Fibroblast of skin of back (primary cell): ENCODE measurements at regions not wholly inside any gene's neighbourhood (a gene's known extent, or its start where the extent isn't known, plus 50 kb on each side); places are given as distances from the start of the nearest gene placed in this dataset.
"Not testable (repeated sequence)": the region's sequence is repeated elsewhere in the genome, so short reads cannot be mapped to it uniquely, and the experiment has no call there.

Experiments used
- DNase-seq: peaks from one replicate; pipeline ENCODE4 v3.0.0-alpha.2; 2013

DNA sequence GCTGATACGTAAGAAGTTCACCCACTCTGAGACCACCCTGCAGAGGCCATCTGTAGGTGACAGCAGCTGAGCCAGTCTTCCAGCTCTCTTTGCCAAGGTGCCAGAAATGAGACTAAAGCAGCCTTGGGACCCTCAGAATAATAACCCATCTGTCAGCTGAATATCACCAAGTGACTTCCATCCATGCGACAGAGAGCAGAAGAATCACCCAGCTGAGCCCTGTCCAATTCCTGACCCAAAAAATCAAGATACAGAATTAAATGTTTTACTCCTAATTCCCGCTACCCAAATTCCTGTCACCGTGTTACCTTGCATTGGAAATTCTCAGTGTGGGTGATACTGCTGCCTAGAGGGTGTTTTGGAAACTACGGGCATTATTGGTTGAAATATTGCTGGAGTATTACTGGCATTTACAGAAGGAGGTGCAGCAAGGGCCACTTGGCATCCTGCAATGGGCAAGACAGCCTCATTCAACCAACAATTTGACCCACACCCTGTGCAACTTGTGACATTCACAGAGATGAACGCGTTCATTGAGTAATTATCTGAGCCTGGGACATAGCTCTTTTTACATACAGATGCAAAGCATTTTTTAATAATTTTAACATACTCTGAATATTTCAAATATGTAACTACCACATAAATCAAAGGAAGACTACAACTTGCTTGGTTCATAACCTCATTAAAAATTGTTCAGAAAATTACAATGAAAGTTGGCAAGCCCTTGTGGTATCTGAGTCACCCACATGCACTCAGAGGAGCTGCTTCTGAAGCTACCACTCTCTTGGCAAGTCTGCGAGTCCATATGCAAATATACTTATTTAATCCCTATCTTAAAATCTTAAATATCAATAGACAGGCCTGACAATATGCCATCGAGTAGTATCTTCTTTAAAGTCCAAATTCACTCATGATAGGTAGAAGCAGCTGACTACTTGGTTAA, 126.6 kb downstream of the C16orf95 start:
- DNase-seq: peak; percentile 34

GRCh38 chr16:87192452-87193073, 124.6 kb downstream of the C16orf95 start:
- peak; percentile 26 for DNase-seq

DNA sequence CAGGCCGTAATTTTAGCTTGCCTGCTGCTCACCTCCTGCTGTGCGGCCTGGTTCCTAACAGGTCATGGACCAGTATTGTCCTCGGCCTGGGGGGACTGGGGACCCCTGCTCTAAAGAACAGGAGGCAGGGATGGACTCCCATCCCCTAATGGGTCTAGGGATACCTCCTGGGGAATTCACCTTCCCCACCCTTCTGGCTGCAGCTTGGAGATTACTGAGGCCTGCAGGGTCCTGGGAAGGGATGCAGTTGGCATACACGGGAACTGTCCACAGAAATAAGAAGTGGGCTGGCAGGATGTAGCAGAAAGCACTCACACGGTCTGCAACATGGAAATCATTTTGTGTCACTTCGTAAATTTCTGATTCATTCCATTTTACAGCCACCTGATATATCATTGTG, 123.0 kb downstream of the C16orf95 start:
- DNase-seq: no peak

GRCh38 chr16:87195161-87195560, 122.0 kb downstream of the C16orf95 start:
- DNase-seq: no peak

DNA sequence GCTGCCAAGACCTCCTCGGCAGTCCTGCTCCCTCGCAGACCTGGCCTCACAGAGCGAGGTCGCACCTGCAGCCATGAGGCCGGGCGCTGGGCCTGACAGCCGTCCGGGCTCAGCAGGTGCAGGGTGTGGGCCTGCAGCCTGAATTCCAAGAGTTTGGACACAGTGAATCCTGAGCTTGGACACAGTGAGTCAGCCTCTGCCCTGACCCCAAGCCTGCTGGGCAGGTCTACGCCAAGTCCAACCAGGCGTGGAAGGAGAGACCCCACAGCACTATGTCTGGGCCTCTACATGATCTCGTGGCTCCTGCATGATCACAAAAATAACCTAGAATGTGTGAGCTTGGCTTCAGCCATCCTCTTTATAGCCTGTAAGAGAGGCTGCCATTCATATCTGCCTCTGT, 121.0 kb downstream of the C16orf95 start:
- no peak for DNase-seq

DNA sequence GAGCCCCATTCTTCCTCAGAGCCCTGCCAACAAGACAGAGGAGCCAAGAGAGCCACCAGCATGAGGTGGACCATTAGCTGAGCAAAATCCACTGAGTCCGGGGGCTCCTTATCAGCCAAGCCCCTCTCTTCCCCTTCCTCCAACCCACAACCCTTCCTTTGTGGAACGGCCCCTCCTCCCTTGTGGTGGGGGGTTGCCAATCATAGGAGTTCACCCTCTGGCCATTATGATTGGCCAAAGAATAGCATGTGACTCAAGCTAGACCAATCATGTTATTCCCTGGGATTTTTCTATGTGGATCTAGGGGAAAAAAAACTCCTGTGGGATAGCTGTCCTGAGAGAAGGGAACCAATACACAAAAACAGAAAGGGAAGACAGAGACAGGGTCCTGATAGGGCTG, 120.5 kb downstream of the C16orf95 start:
- no peak for DNase-seq

GRCh38 chr16:87198328-87198832, 118.8 kb downstream of the C16orf95 start:
- peak; percentile 32 for DNase-seq

GRCh38 chr16:87198881-87199280, 118.3 kb downstream of the C16orf95 start:
- no peak for DNase-seq

GRCh38 chr16:87199379-87199778, 117.8 kb downstream of the C16orf95 start:
- no peak for DNase-seq

- no peak for DNase-seq
Measured at GRCh38 chr16:87199901-87200300, 117.3 kb downstream of the C16orf95 start.

- DNase-seq: peak; percentile 17
Measured at GRCh38 chr16:87200637-87201036, 116.6 kb downstream of the C16orf95 start.

DNA sequence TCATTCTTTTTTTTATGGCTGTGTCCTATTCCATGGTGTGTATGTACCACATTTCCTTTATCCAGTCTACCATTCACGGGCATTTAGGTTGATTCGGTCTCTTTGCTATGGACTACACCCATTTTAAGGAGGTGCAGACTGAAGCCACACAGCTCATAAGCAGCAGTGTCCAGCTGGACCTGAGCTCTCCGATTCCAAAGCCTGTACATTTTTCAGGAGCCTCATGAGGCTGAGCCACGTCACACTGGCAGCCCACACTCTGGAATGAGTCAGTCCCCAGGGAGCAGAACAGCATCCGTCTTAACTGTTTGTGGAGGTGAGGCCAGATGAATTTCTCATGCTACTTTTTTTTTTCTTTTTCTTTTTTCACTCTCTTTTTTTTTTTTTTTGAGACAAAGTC, 116.1 kb downstream of the C16orf95 start:
- DNase-seq: peak; percentile 100

- DNase-seq: peak; percentile 48
Measured at GRCh38 chr16:87201790-87202189, 115.4 kb downstream of the C16orf95 start.

DNA sequence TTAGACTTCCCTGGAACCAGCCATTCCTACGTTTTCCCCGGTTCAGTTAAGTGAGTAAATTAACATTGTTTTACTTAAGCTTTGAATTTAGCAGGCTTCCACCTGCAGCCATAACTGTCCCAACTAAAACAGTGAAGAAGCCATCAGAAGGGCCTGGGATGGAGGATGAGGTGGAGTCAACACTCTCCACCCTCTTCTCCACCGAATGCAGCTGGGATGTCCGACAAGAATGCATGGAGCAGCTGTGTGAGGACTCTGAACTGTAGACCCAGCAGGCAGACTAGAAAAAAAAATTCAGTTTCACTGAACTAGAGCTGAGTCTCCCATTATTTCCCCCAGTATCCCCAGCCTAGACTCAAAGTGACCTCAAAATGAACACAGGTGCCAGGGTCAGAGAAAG, 114.8 kb downstream of the C16orf95 start:
- peak; percentile 83 for DNase-seq

DNA sequence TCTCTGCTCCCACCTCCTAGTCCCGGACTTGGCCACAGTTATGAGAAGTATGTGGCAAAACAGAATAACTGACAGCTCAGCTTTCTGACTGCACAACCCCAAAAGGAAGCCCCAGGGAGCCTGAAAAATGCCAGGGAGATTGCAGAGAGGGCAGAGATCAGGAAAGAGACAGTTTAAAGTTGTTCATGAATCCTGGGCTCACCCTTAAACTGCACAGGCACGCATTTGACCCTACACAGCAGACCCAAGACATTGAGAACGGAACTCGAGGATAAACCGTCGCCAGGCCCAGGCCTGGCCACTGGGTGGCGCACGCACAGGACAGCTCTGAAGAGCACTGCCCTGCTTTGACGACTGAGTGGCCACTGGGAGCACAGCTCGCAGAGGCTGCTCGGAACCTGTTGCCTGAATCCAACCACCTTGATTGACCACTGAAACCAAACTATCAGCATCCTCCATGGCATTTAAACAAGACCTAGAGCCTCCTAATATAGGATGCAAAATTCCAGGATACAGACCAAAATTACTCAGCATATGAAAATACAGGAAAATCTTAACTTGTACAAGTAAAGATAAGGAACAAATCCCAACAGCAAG, 114.0 kb downstream of the C16orf95 start:
- DNase-seq: peak; percentile 97

- DNase-seq: peak; percentile 74
Measured at GRCh38 chr16:87206646-87207451, 110.3 kb downstream of the C16orf95 start.

- peak; percentile 80 for DNase-seq
Measured at GRCh38 chr16:87207509-87207908, 109.7 kb downstream of the C16orf95 start.

- DNase-seq: no peak
Measured at GRCh38 chr16:87207965-87208364, 109.2 kb downstream of the C16orf95 start.

- not testable (repeated sequence) for DNase-seq
Measured at GRCh38 chr16:87208968-87209367, 108.2 kb downstream of the C16orf95 start.

- no peak for DNase-seq
Measured at GRCh38 chr16:87209808-87210512, 107.2 kb downstream of the C16orf95 start.

DNA sequence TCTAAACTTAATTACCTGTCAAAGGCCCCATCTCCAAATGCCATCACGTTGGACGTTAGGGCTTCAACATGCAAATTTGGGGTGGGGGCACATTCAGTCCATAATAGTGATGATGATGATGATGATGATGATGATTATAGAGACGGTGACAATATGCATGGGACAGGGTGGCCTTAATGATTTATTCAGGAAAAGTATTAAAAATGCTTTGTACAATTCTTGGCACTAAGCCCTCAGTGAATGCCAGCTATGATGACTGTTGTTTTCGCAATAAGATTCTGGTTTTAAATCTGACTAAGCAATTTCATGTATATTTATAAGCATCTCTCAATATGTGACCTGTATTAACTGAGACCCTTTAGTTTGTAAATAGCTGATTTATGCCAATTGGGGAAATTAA, 106.3 kb downstream of the C16orf95 start:
- DNase-seq: peak; percentile 66

DNA sequence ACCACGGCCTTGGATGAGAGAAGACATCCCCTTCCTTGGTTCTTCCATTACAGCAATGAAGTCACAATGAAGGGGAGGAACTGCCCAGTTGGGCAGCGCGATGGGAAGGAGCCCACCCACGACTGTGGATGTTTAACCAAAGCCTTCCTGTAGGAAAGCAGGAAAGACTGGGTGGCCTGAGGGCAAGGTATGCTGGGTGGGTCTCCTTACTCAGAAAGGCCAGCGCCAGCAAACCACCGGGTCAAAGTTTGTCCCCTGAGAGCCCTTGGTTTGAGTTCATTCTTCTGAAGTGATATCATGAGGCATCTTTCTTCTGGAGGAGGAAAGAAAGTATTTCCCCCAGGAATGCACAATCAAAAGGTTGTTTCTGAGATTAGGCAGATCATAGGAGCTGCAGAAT, 105.2 kb downstream of the C16orf95 start:
- peak; percentile 87 for DNase-seq
